ENCODE measurements at regions not wholly inside any gene's neighbourhood (a gene's known extent, or its start where the extent isn't known, plus 50 kb on each side); places are given as distances from the start of the nearest gene placed in this dataset.

GRCh38 chr6:40950986-40951698 lies 87.9 kb downstream of the UNC5CL start:
- H3K36me3 ChIP-seq (ENCODE audit: control insufficient read depth in 4 of 4, insufficient read depth in 4 of 4, low read length in 4 of 4): no peaks in the 10 kb centered on the region
- no peaks in the 10 kb centered on the region for H3K4me1 ChIP-seq (ENCODE audit: control insufficient read depth in 5 of 5, insufficient read depth in 5 of 5, low read length in 5 of 5)
- H3K27me3 ChIP-seq (ENCODE audit: control insufficient read depth in 3 of 3, insufficient read depth in 3 of 3, low read length in 2 of 3): peaks cover 0 to 4% (median 0%) of the 10 kb centered on the region in 3 donors
- H3K4me3 ChIP-seq: no peak overlapping the region
- 58 to 70% methylated on average over 7 of the region's 7 CpGs for WGBS, 2 donors
- DNase-seq (peak in 2 of 3 donors; percentile 13 to 18), ATAC-seq (ENCODE audit: insufficient read depth, low FRiP score) (no peak)
- TF ChIP-seq, protein P1, sequence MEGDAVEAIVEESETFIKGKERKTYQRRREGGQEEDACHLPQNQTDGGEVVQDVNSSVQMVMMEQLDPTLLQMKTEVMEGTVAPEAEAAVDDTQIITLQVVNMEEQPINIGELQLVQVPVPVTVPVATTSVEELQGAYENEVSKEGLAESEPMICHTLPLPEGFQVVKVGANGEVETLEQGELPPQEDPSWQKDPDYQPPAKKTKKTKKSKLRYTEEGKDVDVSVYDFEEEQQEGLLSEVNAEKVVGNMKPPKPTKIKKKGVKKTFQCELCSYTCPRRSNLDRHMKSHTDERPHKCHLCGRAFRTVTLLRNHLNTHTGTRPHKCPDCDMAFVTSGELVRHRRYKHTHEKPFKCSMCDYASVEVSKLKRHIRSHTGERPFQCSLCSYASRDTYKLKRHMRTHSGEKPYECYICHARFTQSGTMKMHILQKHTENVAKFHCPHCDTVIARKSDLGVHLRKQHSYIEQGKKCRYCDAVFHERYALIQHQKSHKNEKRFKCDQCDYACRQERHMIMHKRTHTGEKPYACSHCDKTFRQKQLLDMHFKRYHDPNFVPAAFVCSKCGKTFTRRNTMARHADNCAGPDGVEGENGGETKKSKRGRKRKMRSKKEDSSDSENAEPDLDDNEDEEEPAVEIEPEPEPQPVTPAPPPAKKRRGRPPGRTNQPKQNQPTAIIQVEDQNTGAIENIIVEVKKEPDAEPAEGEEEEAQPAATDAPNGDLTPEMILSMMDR (IDR thresholded peaks at IDR 0.05; ENCODE audit: control extremely low read depth, extremely low read depth): no peak
- H3K27ac ChIP-seq (ENCODE audit: low read depth in 1 of 2, low read length in 1 of 2): no peak overlapping the region
- H3K9me3 ChIP-seq (ENCODE audit: control insufficient read depth in 4 of 4, insufficient read depth in 3 of 4, low read length in 3 of 4): no peaks in the 10 kb centered on the region
- H3K9ac ChIP-seq (ENCODE audit: insufficient read depth in 1 of 2, low read length in 2 of 2): no peak overlapping the region

DNA sequence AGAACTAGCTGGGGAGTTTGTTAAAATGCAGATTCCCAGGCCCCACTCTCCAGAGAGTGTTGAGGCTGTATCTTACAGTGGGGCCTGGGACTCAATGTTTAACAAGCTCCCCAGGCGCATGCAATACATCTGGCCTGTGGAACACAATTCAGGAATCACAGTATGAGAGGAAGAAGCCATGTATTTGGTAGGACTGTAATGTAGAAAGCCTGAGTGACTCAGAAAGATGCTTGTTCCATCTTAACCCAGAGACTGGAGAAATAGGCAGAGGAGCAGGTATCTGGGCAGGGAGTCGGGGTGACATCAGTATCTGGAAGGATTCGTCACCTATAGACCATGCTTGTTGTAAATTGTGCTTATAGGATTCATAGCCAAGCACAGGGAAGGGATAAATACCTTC lies 90.5 kb downstream of the UNC5CL start:
- H3K9me3 ChIP-seq (ENCODE audit: control insufficient read depth in 4 of 4, insufficient read depth in 3 of 4, low read length in 3 of 4): no peaks in the 10 kb centered on the region
- H3K9ac ChIP-seq (ENCODE audit: insufficient read depth in 1 of 2, low read length in 2 of 2): no peak overlapping the region
- H3K27ac ChIP-seq (ENCODE audit: low read depth in 1 of 2, low read length in 1 of 2): no peak overlapping the region
- H3K27me3 ChIP-seq (ENCODE audit: control insufficient read depth in 3 of 3, insufficient read depth in 3 of 3, low read length in 2 of 3): no peaks in the 10 kb centered on the region
- 92 to 97% methylated on average over 3 of the region's 3 CpGs for WGBS, 2 donors
- TF ChIP-seq, protein P1 (IDR thresholded peaks at IDR 0.05; ENCODE audit: control extremely low read depth, extremely low read depth): no peak
- H3K36me3 ChIP-seq (ENCODE audit: control insufficient read depth in 4 of 4, insufficient read depth in 4 of 4, low read length in 4 of 4): no peaks in the 10 kb centered on the region
- ATAC-seq (ENCODE audit: insufficient read depth, low FRiP score) (no peak), DNase-seq (no peak)
- H3K4me1 ChIP-seq (ENCODE audit: control insufficient read depth in 5 of 5, insufficient read depth in 5 of 5, low read length in 5 of 5): no peaks in the 10 kb centered on the region
- H3K4me3 ChIP-seq: no peak overlapping the region

- WGBS, 2 donors: 94 to 95% methylated on average over 2 of the region's 2 CpGs
- H3K36me3 ChIP-seq (ENCODE audit: control insufficient read depth in 4 of 4, insufficient read depth in 4 of 4, low read length in 4 of 4): no peaks in the 10 kb centered on the region
- no peak overlapping the region for H3K27ac ChIP-seq (ENCODE audit: low read depth in 1 of 2, low read length in 1 of 2)
- H3K4me3 ChIP-seq: no peak overlapping the region
- DNase-seq (no peak), ATAC-seq (ENCODE audit: insufficient read depth, low FRiP score) (no peak)
- no peak overlapping the region for H3K9ac ChIP-seq (ENCODE audit: insufficient read depth in 1 of 2, low read length in 2 of 2)
- no peaks in the 10 kb centered on the region for H3K27me3 ChIP-seq (ENCODE audit: control insufficient read depth in 3 of 3, insufficient read depth in 3 of 3, low read length in 2 of 3)
- H3K9me3 ChIP-seq (ENCODE audit: control insufficient read depth in 4 of 4, insufficient read depth in 3 of 4, low read length in 3 of 4): no peaks in the 10 kb centered on the region
- H3K4me1 ChIP-seq (ENCODE audit: control insufficient read depth in 5 of 5, insufficient read depth in 5 of 5, low read length in 5 of 5): no peaks in the 10 kb centered on the region
- TF ChIP-seq, protein P1 (IDR thresholded peaks at IDR 0.05; ENCODE audit: control extremely low read depth, extremely low read depth): no peak
These were observed 91.0 kb downstream of the UNC5CL start for GRCh38 chr6:40947876-40948526.
